Hepatocyte (in vitro differentiated cells): ENCODE measurements at regions not wholly inside any gene's neighbourhood (a gene's known extent, or its start where the extent isn't known, plus 50 kb on each side); places are given as distances from the start of the nearest gene placed in this dataset.

Source experiments
- EZH2 ChIP-seq: fragments of 200-600 bp; sonication (generic); IDR thresholded peaks from 2 replicates; pipeline ENCODE4 v1.6.1; 2016; ENCODE audit warnings: antibody characterized with exemption, mild to moderate bottlenecking, borderline replicate concordance
- EZH2phosphoT487 ChIP-seq: fragments of 200-600 bp; sonication (generic); IDR thresholded peaks from one replicate; pipeline ENCODE4 v1.6.1; 2018; ENCODE audit warnings: antibody characterized with exemption, mild to moderate bottlenecking, low read depth, moderate library complexity; ENCODE audit not compliant: unreplicated experiment, severe bottlenecking
- TF ChIP-seq, protein P1 (sequence below): fragments of 200-600 bp; sonication (generic); IDR thresholded peaks from 2 replicates; pipeline ENCODE4 v1.5.1; 2016; ENCODE audit warnings: antibody characterized with exemption, mild to moderate bottlenecking; ENCODE audit not compliant: poor library complexity

DNA sequence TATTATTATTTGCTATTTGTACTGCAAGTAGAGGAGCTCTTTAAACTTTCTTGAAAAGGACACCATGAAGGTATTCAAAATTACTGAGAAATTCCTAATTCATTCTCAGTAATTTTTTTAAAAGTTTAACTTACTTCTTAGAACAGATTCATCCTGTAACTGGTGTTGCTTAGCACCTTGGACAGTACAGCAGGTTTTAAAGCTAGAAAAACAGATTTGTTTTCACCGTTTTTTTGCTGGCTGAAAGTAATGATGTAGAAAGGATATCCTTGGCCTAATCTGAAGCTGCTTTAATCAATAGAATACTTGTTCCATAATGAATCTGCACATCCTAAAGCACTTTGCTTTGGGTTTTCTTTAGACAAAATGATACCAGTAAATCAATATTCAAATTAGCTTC, 142.5 kb upstream of the TRAM1L1 start:
- TF ChIP-seq, protein P1, sequence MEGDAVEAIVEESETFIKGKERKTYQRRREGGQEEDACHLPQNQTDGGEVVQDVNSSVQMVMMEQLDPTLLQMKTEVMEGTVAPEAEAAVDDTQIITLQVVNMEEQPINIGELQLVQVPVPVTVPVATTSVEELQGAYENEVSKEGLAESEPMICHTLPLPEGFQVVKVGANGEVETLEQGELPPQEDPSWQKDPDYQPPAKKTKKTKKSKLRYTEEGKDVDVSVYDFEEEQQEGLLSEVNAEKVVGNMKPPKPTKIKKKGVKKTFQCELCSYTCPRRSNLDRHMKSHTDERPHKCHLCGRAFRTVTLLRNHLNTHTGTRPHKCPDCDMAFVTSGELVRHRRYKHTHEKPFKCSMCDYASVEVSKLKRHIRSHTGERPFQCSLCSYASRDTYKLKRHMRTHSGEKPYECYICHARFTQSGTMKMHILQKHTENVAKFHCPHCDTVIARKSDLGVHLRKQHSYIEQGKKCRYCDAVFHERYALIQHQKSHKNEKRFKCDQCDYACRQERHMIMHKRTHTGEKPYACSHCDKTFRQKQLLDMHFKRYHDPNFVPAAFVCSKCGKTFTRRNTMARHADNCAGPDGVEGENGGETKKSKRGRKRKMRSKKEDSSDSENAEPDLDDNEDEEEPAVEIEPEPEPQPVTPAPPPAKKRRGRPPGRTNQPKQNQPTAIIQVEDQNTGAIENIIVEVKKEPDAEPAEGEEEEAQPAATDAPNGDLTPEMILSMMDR = no peak
- TF ChIP-seq EZH2phosphoT487 = no peak
- no peak for TF ChIP-seq EZH2
